COR-L47 (cell line): ENCODE measurements at regions not wholly inside any gene's neighbourhood (a gene's known extent, or its start where the extent isn't known, plus 50 kb on each side); places are given as distances from the start of the nearest gene placed in this dataset.
"Not testable (repeated sequence)": the region's sequence is repeated elsewhere in the genome, so short reads cannot be mapped to it uniquely, and the experiment has no call there.

Source experiments
- DNase-seq: peaks from one replicate; lab custom pipeline; 2025; lab: John Stamatoyannopoulos, UW

DNA sequence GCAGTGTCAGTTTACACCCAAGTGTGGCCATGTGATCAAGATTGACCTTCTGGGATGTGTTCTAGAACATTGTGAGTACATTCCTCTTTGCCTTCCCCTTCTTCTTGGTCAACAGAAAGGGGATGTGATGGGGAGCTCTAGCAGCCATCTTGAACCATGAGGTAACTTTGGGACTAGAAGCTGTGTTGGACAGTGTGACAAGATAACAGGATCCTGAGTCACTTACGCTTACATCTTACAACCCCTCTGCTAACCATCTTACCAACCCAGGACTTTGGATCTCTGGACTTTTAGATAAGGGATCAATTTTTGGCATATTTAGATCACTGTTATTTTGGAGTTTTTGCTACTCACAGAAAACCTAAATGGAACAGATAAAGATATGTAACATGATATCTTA lies 625.6 kb downstream of the BCOR start:
- DNase-seq, result no peak

DNA sequence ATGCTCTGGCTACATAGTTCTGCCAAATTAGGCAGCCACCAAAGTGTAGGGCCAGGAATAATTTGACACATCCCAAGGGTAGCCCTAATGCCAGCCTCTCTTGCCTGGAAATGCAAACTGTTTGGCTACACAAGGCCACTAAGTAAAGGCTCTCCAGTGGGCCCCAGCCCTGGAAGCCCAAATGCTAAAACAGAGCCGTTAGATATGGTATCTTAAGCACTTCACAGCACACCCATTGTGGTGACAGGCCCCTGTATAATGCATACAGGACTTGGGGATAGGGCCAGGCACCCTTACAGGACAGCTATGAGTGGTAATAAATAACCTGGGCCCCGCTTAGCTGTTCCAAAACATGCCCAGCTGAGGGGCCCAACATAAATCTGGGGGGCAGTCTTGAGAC lies 623.9 kb downstream of the BCOR start:
- DNase-seq, result no peak

DNA sequence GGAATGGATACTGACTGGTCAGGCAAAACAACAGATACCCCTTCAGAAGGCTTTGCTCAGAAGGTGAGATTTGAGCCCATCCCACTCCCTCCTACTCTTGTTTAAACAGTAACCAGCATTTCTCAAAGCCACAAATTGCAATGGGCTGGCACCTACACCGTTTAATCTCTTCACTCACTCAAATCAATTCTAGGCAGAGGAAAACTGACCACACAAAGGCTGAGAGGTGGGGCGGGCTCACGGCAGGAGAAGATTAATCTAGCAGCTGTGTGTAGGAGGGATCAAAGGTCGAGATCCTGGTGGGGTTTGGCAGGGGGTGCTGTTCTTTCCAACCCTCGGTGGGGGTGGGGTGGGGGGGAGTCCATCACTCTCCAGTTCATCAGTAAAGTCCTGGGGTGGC lies 622.4 kb downstream of the BCOR start:
- DNase-seq, result no peak

DNA sequence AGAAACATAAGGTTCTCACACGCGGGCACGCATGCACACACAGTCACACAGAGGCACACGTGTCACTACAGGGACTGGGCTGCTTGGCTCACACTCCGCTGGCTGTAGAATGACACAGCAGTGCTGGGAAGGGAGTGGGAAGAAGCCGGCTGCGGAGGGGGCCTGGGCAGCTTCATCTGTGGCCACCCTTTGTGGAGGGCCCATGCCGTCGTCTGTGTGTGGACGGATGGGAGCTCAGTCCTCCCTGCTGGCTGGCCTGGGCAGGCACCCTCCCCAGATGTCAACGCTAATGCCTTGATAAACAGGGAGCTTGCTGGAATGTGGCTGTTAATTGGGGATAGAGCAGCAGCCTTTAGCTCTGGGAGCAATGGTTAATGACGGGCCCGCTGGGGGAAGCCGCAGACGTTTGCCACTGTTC lies 621.1 kb downstream of the BCOR start:
- no peak for DNase-seq

DNA sequence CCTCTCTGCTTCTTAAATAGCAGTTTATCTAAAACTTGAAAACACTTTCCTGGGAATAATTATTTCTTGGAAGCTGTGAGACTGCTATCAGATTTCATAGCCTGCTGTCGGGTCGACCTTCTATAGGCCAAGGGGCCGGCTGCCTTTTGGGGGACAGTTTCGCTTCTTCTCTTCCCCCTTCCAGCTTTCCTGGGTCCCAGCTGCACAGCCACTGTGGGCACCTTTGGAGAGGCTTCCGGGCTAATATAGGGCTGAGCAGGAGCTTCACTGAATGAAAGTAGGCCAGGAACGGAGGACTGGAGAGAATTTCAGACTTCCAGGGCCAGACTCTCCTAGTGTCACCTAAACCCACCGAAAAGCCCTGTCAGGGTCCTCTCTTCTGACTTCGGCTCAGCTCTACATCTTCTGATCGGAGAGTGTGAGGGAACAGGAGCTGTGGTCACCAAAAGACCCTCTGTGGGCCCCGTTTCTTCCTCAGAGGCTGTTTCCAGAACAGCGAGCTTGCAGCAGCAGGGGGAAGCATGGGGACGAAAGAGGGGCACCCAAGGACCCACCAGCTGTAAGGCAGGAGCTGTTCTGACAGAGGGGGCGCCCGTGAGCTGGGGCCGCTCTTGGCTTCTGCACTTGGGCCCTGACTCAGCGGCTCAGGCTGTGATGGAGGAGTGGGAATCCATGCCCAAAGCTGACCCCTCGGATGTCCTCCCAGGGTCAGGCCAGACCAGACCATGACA lies 620.6 kb downstream of the BCOR start:
- no peak for DNase-seq

DNA sequence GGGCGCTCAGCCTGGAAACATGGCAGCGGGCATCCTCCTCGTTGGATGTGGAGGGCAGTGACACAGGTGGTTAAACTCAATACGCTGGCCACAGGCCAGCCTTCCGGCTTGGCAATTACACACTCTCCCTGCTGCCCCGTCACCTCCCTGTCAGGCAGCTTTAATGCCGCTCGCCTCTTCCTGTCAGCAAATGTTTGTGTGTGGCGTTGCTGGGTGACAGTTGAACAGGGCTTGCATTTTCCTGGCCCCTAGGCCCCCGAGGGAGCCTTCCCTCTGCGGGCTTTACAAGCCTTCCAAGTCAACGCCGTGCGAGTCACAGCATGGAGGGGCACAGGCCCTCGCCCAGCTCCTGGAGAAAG lies 620.0 kb downstream of the BCOR start:
- peak; percentile 45 for DNase-seq

DNA sequence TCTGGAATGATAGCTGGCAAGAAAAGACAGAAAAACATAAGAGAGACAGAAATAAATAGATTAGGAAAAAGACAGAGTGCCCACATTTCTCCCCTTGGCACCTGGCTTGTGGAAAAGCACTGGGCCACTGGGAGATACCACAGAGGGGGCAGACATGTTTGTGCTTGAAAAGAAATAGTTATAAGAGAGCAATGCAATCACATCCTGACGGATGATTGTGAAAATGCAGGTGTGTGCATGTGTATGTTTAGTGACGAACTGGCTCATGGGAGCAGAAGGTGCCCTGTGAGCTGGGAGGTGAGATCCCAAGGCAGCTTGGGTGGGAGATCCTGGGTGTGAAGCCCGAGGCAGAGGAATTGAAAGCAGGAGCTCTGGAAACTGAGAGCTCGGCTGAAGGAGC lies 617.9 kb downstream of the BCOR start:
- no peak for DNase-seq

DNA sequence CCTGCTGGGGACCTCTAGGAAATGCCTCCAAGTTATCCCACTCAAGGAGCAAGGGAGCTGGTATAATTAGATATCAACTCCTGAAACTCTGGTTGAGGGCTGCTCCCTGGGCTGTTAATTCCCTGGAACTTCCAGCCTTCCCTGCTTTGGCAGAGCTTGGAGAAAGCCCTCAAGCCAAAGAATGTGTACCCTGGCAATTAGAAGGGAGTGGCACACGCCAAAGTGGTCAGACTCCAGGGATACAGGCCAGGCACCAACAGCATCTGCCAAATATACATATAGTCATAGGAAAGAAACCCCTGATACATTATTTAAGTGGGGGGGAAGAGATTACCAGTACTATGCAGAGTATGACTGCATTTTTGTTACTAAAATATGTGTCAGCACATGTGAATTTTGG lies 616.8 kb downstream of the BCOR start:
- DNase-seq, result no peak

DNA sequence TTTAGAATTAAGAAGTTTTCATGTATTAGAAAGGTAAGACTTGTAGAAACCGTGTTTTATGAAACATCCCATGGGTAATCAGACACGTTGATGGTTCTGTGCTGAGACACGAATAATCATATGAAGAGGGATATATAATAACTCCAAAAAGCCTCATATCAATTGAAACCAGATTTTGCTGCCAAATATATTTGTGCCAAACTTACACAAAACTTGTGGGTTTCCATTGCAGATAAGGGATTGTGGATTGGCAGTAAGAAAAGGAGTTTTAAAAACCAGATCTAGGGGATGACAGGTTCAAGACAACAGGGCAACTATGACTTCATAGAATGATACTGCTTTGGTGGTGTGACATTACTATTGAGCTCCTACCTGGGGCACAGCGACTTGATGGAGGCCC lies 616.1 kb downstream of the BCOR start:
- no peak for DNase-seq

DNA sequence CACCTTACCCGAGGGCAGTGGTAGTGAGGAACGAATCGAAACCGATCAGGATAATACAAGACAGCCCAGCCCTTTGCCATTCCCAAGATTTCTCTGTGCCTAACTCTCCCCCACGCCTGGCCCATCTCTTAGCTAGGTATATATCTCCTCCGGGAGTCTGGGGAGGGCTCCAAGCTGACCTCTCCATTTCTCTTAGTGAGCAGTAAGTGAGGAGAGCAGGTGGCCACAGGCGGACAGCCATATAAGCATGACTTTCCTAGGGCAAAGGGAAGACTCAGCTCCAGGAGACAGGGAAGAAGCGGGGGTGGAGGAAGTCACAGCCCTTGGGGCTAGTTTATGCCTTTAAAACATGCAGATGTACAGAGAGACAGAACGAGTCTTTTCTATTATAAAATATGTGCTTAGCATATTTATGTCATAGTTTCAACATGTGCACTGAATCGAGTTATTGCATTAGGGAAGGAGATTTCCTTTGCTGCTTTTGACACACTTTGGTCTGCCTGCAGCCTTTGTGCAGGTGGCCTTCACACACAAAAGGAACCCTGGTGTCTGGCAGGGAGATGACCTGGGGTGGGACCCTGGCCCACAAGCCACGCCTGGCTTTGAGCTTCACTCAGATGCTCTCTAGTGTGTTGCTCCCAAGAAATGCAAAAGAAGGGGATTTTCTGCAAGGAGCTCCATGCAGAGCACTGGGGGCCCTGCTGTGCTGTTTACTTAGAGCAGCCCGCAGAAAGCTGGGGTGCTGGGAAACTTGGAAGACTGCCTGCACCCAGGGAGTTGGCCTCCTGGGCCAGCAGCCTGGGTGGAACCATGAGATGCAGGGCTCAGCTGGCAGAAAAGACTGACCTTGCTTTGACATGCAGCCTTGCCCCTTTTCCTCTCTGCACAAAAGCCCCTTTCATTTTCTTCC lies 613.3 kb downstream of the BCOR start:
- DNase-seq, result peak; percentile 34

DNA sequence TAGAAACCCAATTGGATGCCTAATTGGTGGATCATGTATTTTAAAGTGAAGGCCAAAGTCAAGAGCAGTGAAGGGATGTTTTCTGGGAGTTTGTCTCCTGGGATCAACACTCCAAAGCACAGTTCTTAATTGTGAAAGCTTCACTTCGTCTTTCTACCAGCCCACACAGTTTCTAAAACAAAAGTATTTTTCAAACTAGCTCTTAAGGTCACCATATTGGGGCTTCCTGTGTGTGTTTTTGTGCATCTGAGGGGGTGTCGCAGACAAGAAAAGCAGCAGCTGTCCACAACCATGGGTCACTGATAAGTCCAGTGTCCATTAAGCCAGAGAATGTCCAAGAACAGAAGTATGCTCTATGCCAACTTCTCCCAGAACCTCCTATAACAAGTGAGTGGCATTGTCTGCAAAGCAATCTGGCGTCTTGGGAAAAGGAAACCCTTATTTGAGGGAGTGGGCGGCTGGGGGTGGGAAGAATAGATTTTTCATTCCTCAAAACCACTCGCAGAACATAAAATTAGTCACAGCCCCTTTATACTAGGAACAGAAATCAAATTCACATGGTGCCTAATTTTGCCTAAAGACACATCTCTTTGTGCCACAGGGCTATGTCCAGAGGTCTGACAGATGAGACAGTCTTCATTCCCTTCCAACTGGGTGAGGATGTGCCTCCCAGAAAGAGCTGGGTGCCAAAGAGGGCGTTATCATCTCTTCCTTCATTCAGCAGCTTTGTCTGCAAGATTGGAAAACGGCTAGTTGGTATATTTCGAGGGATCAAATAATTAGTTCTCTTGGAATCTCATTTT lies 610.4 kb downstream of the BCOR start:
- no peak for DNase-seq

DNA sequence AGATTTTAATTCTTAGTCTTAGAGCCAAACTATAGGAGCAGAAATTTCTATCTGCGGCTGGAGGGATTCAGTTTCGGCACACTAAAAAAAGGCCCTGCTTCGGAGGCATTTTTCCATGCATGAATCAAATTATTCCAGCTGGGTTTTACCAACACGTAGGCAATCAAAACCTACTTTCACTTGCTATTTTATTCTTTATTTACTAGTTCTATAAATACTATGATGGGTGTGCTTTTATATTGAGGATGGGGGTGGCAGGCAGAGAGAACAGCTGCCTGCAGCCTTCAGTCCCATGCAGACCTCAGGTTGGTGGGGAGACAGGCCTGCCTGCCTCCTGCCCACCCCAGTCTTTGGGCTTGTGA lies 609.8 kb downstream of the BCOR start:
- no peak for DNase-seq

DNA sequence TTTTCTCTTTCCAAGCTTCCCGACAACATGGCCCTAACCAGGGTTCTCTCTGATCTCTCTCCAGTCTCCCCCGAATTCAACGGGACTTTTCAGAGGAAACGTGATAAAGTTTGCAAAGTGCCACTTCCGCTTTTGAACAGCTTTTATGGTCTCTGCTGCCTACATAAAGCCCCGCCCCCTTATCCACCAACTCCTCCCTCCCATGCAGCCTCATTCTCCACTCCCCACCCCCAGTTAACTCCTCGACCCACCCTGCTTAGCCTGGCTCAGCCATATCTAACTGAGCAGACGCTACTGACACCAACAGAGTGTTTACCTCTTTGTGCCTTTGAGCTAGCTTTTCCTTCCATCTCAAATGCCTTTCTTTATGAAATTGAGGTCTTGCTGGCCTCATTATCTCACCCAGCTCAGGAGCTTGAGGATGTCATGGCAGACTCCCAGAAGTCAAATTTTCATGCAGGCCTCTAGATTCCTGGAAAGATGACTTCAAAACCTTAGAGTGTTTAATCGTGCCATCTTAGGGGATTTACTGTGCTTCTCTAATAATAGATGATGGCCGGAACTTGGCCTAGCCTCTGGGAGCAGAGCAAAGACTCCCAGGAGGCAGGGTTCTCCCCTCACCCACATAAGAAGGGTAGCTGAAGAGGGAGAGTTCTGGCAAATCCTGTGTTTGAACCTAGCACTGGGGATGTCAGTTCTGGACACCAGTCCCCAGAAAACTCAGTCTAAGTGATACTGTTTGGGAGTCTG lies 606.0 kb downstream of the BCOR start:
- DNase-seq, result no peak

DNA sequence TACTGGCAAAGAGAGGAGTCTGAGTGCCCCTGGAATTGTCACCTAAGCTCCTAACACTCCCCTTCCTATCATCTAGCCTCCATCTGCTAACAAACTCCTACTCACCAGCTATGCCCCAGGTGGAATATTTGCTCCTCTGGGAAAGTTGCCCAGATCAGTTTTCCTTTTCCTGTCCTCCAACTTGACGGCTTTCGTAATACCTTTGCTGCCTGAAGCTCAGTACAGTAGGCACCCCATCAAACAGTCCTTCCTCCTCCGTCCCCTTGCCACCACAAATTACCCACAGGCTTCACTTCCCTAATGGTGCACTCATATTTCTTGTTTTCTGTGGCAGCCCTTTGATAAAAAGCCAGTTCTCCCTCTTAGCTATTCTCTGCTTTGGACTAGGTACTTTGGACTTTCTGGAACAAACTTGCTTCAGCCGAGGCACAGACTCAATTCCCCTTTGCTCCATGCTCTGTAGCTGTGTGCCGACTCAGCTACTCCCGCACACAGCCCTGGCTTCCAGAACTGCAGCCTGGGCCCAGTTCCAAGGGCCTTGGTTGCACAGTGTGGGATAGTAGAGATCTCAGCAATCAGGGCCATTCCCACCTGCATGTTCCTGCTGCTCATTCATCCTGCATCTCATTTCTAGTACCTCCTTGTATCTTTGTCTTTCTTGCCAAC lies 605.1 kb downstream of the BCOR start:
- DNase-seq, result no peak

DNA sequence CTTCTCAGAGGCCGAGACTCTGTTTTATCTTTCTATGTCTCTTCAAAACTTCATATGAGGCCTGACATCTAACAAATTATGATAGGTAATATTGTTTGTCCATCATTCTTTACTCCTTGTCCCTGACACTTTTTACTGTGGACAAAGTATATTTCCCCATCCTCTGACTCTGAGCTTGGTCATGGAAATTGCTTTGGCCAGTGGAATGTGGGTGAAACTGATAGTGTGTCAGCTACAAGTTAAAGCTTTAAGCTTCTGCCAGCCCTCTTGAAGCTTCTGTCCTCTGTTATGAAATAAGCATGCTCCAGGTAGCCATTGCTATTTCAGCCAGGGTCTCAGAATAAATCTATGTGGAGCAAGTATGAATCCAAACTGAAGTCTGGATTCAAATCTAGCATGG lies 604.6 kb downstream of the BCOR start:
- no peak for DNase-seq

DNA sequence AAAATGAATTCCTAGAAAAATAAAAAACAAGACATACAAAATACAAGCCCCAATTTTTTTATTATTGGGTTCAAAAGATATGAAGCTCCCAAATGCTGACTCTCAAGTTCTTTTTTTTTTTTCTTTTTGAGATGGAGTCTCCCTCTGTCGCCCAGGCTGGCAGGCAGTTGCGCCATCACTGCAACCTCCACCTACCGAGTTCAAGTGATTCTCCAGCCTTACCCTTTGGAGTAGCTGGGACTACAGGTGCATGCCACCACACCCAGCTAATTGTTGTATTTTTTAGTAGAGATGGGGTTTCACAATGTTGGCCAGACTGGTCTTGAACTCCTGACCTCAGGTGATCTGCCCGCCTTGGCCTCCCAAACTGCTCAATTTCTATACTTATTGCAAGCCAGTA lies 600.6 kb downstream of the BCOR start:
- DNase-seq, result not testable (repeated sequence)

DNA sequence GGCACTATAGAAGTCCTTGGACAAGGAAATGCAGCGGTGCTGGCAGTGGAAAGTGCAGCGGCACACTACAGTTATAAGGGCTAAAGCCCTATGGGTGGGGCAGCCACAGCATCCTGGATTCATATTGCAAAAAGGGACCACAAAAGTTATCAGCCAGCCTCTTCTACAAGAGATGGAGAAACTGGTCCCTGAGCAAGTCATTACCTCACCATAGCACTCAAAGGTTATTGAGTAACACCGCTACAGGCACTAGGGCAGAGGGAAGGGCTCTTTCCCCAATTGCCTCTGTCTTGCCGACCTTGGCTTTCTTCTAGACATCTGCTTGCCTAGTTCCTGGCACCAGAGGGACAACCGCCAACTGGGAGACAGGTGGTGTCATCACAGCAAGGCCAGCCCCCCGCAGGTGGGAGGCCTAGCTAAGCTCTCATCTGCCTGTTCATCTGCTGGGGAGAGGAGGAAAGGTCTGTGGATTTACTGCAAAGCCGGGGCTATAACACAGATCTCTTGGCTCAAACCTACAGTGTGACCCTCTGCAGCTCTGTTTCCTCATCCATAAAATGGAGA lies 600.0 kb downstream of the BCOR start:
- no peak for DNase-seq

DNA sequence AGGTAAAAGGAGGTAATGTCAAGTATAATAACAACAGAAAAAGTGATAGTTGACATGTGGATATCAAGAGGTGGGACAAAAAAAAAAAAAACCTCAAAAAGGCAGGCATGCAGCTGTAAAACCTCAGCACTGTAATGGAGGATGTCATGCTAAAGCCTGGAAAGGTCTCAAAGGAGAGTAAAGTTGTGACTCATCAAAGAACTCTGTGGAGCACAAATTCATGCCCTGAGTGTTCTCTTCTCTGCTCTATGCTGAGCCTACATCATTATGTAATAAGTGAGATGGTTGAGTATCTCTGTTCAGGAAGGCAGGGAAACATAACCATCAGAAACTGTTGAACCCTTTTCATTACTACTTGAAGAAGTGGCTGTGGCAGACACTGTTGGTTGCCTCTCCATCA lies 597.8 kb downstream of the BCOR start:
- DNase-seq, result no peak

DNA sequence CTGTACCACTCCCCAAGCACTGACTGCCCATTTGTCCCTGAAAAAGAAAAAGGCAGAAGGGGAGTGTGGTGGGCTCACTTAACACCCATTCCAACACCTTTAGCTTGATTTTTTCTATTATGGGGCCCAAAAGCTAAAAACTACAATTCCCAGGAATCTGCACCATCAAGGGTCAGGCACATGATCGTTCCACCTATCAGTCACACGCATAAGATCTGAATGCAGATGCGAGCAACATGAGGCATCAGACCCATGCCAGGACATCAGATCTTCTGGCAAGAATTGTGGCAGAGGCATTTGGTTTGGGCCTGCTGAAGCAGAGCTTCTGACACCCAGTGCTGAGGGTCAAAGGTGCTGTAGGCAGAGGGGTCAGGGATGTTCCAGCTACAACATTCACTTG lies 595.9 kb downstream of the BCOR start:
- DNase-seq, result no peak

DNA sequence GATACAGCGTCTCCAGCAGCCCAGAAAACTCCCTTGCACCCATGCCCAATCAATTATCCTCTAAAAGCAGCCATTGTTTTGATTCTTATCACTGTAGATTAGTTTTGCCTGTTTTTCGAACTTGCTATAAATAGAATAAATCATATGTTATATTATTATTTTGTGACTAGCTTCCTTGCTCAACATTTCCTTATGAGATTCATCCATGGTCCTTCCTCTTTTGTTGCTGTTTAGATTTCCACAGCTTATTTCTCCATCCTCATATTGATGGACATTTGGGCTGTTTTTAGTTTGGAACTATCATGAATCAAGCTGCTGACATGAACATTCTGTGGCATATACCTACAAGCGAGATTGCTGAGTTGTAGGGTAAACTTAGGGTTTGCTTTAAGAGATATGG lies 595.3 kb downstream of the BCOR start:
- DNase-seq, result no peak

DNA sequence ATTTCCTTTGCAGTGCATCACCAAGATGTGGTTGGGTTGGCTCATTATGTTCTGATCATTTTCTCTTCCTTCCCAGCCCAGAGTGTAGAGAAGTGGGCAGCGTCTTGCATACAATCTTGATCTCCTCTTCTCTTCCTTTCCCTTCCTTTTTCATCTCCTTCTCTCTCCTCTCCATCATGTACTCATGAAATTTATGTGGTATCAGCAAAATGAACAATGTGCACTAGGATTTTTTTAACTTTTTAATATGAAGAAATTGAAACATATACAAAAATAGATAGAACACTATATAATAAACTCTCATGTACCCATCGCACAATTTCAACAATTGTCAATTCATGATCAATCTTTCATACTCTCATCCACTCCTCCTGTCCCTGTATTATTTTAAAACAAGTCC lies 593.5 kb downstream of the BCOR start:
- no peak for DNase-seq
